Esophagus muscularis mucosa (tissue), 3 donors: ENCODE measurements at regions not wholly inside any gene's neighbourhood (a gene's known extent, or its start where the extent isn't known, plus 50 kb on each side); places are given as distances from the start of the nearest gene placed in this dataset.
"Not testable (repeated sequence)": the region's sequence is repeated elsewhere in the genome, so short reads cannot be mapped to it uniquely, and the experiment has no call there.

Experiments used
- POLR2A ChIP-seq: fragments of 450-650 bp; IDR thresholded peaks from one replicate; pipeline ENCODE4 v1.6.1; 2017; ENCODE audit warnings: antibody characterized with exemption, moderate library complexity, mild to moderate bottlenecking, low read depth
- POLR2AphosphoS5 ChIP-seq, 2 donors: sonication (generic); formaldehyde crosslinking; IDR thresholded peaks; one replicate each; pipeline ENCODE4 v1.6.1; 2017; ENCODE audit warnings: antibody characterized with exemption in 2 of 2
- TF ChIP-seq, protein P1 (sequence below), 3 experiments: fragments of 200-600 bp in 2 of 3; fragments of 450-650 bp in 1 of 3; sonication (generic) in 2 of 3; IDR thresholded peaks; one replicate each; pipeline ENCODE4 v1.5.1; 2017 to 2019; ENCODE audit warnings: antibody characterized with exemption in 3 of 3, mild to moderate bottlenecking in 2 of 3, moderate library complexity in 1 of 3

DNA sequence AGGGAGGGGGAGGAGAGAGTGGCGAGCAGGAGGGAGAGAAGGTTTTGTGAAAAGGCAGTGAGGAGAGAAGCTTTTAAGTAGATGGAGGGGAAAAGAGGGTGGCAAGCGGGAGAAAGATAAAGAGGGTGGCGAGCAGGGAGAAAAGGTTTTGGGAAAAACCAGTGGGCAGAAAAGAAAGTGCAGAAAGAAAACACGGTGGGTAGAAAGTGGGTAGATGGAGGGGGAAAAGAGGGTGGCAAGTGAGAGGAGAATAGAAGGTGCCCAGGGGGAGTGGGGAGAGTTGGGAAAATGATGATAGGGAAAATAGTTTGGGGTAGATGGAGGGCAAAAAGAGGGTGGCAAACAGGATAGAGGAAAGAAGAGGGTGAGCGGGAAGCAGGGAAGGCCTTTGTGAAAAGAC is 69.1 kb upstream of the THOC3 start:
- TF ChIP-seq, protein P1, sequence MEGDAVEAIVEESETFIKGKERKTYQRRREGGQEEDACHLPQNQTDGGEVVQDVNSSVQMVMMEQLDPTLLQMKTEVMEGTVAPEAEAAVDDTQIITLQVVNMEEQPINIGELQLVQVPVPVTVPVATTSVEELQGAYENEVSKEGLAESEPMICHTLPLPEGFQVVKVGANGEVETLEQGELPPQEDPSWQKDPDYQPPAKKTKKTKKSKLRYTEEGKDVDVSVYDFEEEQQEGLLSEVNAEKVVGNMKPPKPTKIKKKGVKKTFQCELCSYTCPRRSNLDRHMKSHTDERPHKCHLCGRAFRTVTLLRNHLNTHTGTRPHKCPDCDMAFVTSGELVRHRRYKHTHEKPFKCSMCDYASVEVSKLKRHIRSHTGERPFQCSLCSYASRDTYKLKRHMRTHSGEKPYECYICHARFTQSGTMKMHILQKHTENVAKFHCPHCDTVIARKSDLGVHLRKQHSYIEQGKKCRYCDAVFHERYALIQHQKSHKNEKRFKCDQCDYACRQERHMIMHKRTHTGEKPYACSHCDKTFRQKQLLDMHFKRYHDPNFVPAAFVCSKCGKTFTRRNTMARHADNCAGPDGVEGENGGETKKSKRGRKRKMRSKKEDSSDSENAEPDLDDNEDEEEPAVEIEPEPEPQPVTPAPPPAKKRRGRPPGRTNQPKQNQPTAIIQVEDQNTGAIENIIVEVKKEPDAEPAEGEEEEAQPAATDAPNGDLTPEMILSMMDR (IDR thresholded peaks at IDR 0.05): not testable (repeated sequence)
- TF ChIP-seq POLR2AphosphoS5 (IDR thresholded peaks at IDR 0.05); POLR2A: not testable (repeated sequence)
